ENCODE measurements at regions not wholly inside any gene's neighbourhood (a gene's known extent, or its start where the extent isn't known, plus 50 kb on each side); places are given as distances from the start of the nearest gene placed in this dataset.

- H3K9me3 ChIP-seq (replicated peaks; ENCODE audit: control insufficient read depth, insufficient read depth, low read depth, low read length): no peaks in the 10 kb centered on the region
- ATAC-seq (no peak), FAIRE-seq (no peak), DNase-seq (ENCODE audit: extremely low read depth in 1 of 4, low spot score in 3 of 4) (no peak)
- no peak overlapping the region for H2AFZ ChIP-seq (ENCODE audit: low read depth, low read length)
- H3K27ac ChIP-seq (ENCODE audit: extremely low read depth, low read depth, low read length): no peak overlapping the region
- H3K27me3 ChIP-seq (ENCODE audit: control insufficient read depth in 2 of 2, insufficient read depth in 2 of 2, low read length in 2 of 2): no peaks in the 10 kb centered on the region
- H3K4me2 ChIP-seq (ENCODE audit: insufficient read depth, low read length): no peak overlapping the region
- H3K9me1 ChIP-seq (ENCODE audit: control insufficient read depth, insufficient read depth, low read length): no peaks in the 10 kb centered on the region
- intact Hi-C loops (cut with micrococcal nuclease): no loop called here
- H4K20me1 ChIP-seq (replicated peaks; ENCODE audit: control insufficient read depth, insufficient read depth, low read length): no peaks in the 10 kb centered on the region
- WGBS (ENCODE audit: insufficient coverage, low coverage, missing lambda C conversion rate): 0% methylated on average over 1 of the region's 1 CpG
- peak; percentile 57 for TF ChIP-seq ZNF316 (IDR thresholded peaks at IDR 0.05)
- no peak for TF ChIP-seq ZNF41 (CRISPR knock-in tag; conservative IDR thresholded peaks at IDR 0.05)
- no peak for TF ChIP-seq ZEB2 (IDR thresholded peaks at IDR 0.05)
- TF ChIP-seq ZNF274 (IDR thresholded peaks at IDR 0.05; ENCODE audit: borderline replicate concordance, low read depth, low read length): no peak
- peak; percentile 19; the same call in 1 of the 2 replicates for TF ChIP-seq C11orf30 (IDR thresholded peaks at IDR 0.05; ENCODE audit: low read depth)
- TF ChIP-seq PCBP2 (IDR thresholded peaks at IDR 0.05; ENCODE audit: low read depth, low read length, poor library complexity, severe bottlenecking): no peak
- TF ChIP-seq ATF7 (IDR thresholded peaks at IDR 0.05): no peak
- no peak for TF ChIP-seq ZNF695 (CRISPR knock-in tag; IDR thresholded peaks at IDR 0.05)
- no peak for TF ChIP-seq E2F6 (IDR thresholded peaks at IDR 0.05; ENCODE audit: borderline replicate concordance in 1 of 2, extremely low read depth in 1 of 2, insufficient read depth in 1 of 2, insufficient read length in 1 of 2, low read depth in 1 of 2, low read length in 1 of 2, poor library complexity in 1 of 2, severe bottlenecking in 1 of 2)
- in situ Hi-C loops (cut with MboI): no loop called here
- ChIA-PET CTCF (ENCODE audit: low intra/inter-chr PET ratio) (no interaction called here), POLR2A (no interaction called here)
- H3K9ac ChIP-seq (ENCODE audit: insufficient read depth in 1 of 2, low read depth in 2 of 2, low read length in 2 of 2): no peak overlapping the region
- H3K36me3 ChIP-seq (ENCODE audit: control insufficient read depth, insufficient read depth, low read length): no peaks in the 10 kb centered on the region
- no TSS peak for BruUV-seq (replicated peaks)
- no peak overlapping the region for H3K4me3 ChIP-seq
- H3K79me2 ChIP-seq (ENCODE audit: control insufficient read depth, insufficient read depth, low read length): no peaks in the 10 kb centered on the region
- H3K4me1 ChIP-seq (replicated peaks in 1 of 2; ENCODE audit: control insufficient read depth in 2 of 2, insufficient read depth in 2 of 2, low read length in 2 of 2): no peaks in the 10 kb centered on the region
Measured at GRCh38 chr2:80786584-80786983, 482.0 kb upstream of the LRRTM1 start.
